K562 (cell line): ENCODE measurements at regions not wholly inside any gene's neighbourhood (a gene's known extent, or its start where the extent isn't known, plus 50 kb on each side); places are given as distances from the start of the nearest gene placed in this dataset.
"Not testable (repeated sequence)": the region's sequence is repeated elsewhere in the genome, so short reads cannot be mapped to it uniquely, and the experiment has no call there.

Experiments used
- ATAC-seq: fragments of 200-7000 bp; cut with Tn5 transposase; 3 replicates; pipeline ENCODE4 v1.9.1; 2020; ENCODE audit warnings: moderate library complexity
- BruUV-seq: library from RNA; stranded (reverse); fragments of 400-500 nt; replicated peaks from 2 replicates; lab custom pipeline; 2021; lab: Mats Ljungman, UMichigan
- CTCF ChIA-PET: fragments of 300-600 bp; formaldehyde crosslinking; extraction: SDS; loops from one replicate; lab custom pipeline; 2021; ENCODE audit warnings: low intra/inter-chr PET ratio; lab: Yijun Ruan, JAX
- POLR2A ChIA-PET: fragments of 300-600, 350-650 bp; sonication (Branson Sonifier 250); formaldehyde crosslinking; extraction: SDS; loops from one replicate; lab custom pipeline; 2021; ENCODE audit warnings: antibody characterized with exemption, inconsistent platforms; lab: Yijun Ruan, JAX
- DNase-seq, 4 experiments: peaks; one replicate each; pipeline versions ENCODE4 v3.0.0 to v3.0.0-alpha.2; 2011 to 2018; ENCODE audit warnings: low spot score in 3 of 4, mixed read lengths in 3 of 4; ENCODE audit errors: extremely low read depth in 1 of 4
- FAIRE-seq: peaks from 2 replicates; lab custom pipeline; 2011; peaks lifted over from hg19 to GRCh38; lab: Jason Lieb, UNC
- H2AFZ ChIP-seq: 2 replicates; pipeline ENCODE4 v1.6.0; 2011; ENCODE audit warnings: low read depth, low read length, control low read depth, inconsistent platforms
- H3K27ac ChIP-seq: fragments of 200-600 bp; 3 replicates; pipeline ENCODE4 v1.8.0; 2011; ENCODE audit warnings: low read depth, mild to moderate bottlenecking, control low read depth, inconsistent platforms, low read length, moderate library complexity, mixed read lengths; ENCODE audit errors: extremely low read depth
- H3K27me3 ChIP-seq, 2 experiments: fragments of 300-600 bp in 1 of 2; 2 replicates in 1 of 2; 3 replicates in 1 of 2; pipeline versions ENCODE4 v1.6.0 to v1.8.0; 2011; ENCODE audit warnings: inconsistent platforms in 2 of 2, low read length in 2 of 2, mild to moderate bottlenecking in 1 of 2, mixed read lengths in 1 of 2, moderate library complexity in 1 of 2; ENCODE audit not compliant: control insufficient read depth in 2 of 2, insufficient read depth in 2 of 2
- H3K36me3 ChIP-seq: fragments of 300-600 bp; 3 replicates; pipeline ENCODE4 v1.8.0; 2011; ENCODE audit warnings: mild to moderate bottlenecking, low read length, inconsistent platforms; ENCODE audit not compliant: control insufficient read depth, insufficient read depth
- H3K4me1 ChIP-seq, 2 experiments: fragments of 200-600 bp in 1 of 2; replicated peaks in 1 of 2; 2 replicates in 1 of 2; 3 replicates in 1 of 2; pipeline versions ENCODE4 v1.5.1 to v1.8.0; 2011; ENCODE audit warnings: inconsistent platforms in 2 of 2, low read length in 2 of 2, mild to moderate bottlenecking in 1 of 2, mixed read lengths in 1 of 2, moderate library complexity in 1 of 2; ENCODE audit not compliant: control insufficient read depth in 2 of 2, insufficient read depth in 2 of 2
- H3K4me2 ChIP-seq: 2 replicates; pipeline ENCODE4 v1.6.1; 2011; ENCODE audit warnings: low read length, control low read depth, inconsistent platforms, mixed read lengths; ENCODE audit not compliant: insufficient read depth
- H3K4me3 ChIP-seq: fragments of 200-600 bp; sonication (generic), shearing (Covaris generic); 2 replicates; pipeline ENCODE4 v1.5.1; 2016; ENCODE audit warnings: control low read depth, inconsistent platforms
- H3K79me2 ChIP-seq: fragments of 200-600 bp; 3 replicates; pipeline ENCODE4 v1.8.0; 2011; ENCODE audit warnings: low read length, inconsistent platforms; ENCODE audit not compliant: control insufficient read depth, insufficient read depth
- H3K9ac ChIP-seq, 2 experiments: 2 replicates each; pipeline versions ENCODE4 v1.6.0 to v1.6.1; 2011; ENCODE audit warnings: low read depth in 2 of 2, low read length in 2 of 2, control low read depth in 1 of 2, inconsistent platforms in 1 of 2, mild to moderate bottlenecking in 1 of 2, mixed read lengths in 1 of 2; ENCODE audit not compliant: insufficient read depth in 1 of 2
- H3K9me1 ChIP-seq: one replicate; pipeline ENCODE4 v1.6.0; 2011; ENCODE audit warnings: inconsistent platforms, mild to moderate bottlenecking, low read length, moderate library complexity; ENCODE audit not compliant: control insufficient read depth, insufficient read depth
- H3K9me3 ChIP-seq: replicated peaks from 2 replicates; pipeline ENCODE4 v1.5.1; 2011; ENCODE audit warnings: low read depth, low read length, inconsistent platforms; ENCODE audit not compliant: control insufficient read depth, insufficient read depth
- H4K20me1 ChIP-seq: replicated peaks from 2 replicates; pipeline ENCODE4 v1.6.1; 2011; ENCODE audit warnings: low read length, inconsistent platforms, mixed read lengths; ENCODE audit not compliant: control insufficient read depth, insufficient read depth
- C11orf30 ChIP-seq: fragments of 450-650 bp; IDR thresholded peaks from 2 replicates; pipeline ENCODE4 v1.6.1; 2016; ENCODE audit warnings: low read depth, mild to moderate bottlenecking
- MAFF ChIP-seq: IDR thresholded peaks from 2 replicates; pipeline ENCODE4 v1.6.1; 2012; ENCODE audit warnings: low read length, improper control_type of control experiment
- MAFG ChIP-seq: fragments of 450-650 bp; conservative IDR thresholded peaks from 2 replicates; pipeline ENCODE4 v1.6.1; 2016; ENCODE audit warnings: missing genetic modification characterization, missing compliant biosample characterization
- ZNF316 ChIP-seq: fragments of 450-650 bp; IDR thresholded peaks from 2 replicates; pipeline ENCODE4 v1.6.1; 2016
- WGBS: fragments of 100-300 bp; shearing (Covaris generic); methylation state at CpG from one replicate; pipeline ENCODE4 v1.1.6; 2016; ENCODE audit warnings: low coverage, mixed read lengths; ENCODE audit not compliant: insufficient coverage; ENCODE audit errors: missing lambda C conversion rate; 5-methylcytosine and 5-hydroxymethylcytosine counted together
- in situ Hi-C: fragments of 300-500 bp; cut with MboI; formaldehyde crosslinking; loops from 4 replicates; pipeline ENCODE4 v1.15.0; 2018; ENCODE audit warnings: inconsistent platforms, mixed read lengths
- intact Hi-C: fragments of 100-400 bp; cut with micrococcal nuclease; formaldehyde crosslinking; loops from 2 replicates; pipeline ENCODE4 v1.14.2; 2022

DNA sequence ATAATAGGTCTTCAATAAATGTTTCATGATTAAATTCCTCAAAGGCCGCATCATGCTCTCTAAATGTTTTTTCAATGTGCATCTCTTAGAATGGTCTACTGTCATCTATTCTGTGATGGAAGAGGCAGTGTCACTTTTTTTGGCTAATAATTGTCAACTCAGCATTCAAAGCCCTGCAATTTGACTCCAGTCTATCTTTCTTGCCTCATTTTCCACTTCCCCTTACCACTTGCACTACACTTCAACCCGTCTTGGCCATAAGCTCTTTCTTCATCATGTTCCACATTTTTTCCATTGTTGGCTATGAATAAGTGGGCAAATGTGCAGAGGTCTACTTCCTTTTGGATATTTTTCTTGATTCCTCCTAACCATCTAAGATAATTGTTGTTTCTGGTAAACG is 59.2 kb upstream of the POMZP3 start:
- H3K9me3 ChIP-seq, H3K36me3 ChIP-seq, H3K79me2 ChIP-seq, DNase-seq, H3K27me3 ChIP-seq, FAIRE-seq, H3K4me3 ChIP-seq, in situ Hi-C loops, H4K20me1 ChIP-seq, H3K9ac ChIP-seq, ATAC-seq, H3K9me1 ChIP-seq, H3K4me1 ChIP-seq, intact Hi-C loops, H2AFZ ChIP-seq, BruUV-seq, POLR2A ChIA-PET, CTCF ChIA-PET, H3K27ac ChIP-seq, H3K4me2 ChIP-seq: not testable (repeated sequence)
- TF ChIP-seq MAFF (peak; percentile 14; the same call in 1 of the 2 replicates), C11orf30 (peak; percentile 73), MAFG (peak; percentile 63; the same call in 1 of the 2 replicates), ZNF316 (peak; percentile 85)
- 0% methylated on average over 2 of the region's 3 CpGs for WGBS

DNA sequence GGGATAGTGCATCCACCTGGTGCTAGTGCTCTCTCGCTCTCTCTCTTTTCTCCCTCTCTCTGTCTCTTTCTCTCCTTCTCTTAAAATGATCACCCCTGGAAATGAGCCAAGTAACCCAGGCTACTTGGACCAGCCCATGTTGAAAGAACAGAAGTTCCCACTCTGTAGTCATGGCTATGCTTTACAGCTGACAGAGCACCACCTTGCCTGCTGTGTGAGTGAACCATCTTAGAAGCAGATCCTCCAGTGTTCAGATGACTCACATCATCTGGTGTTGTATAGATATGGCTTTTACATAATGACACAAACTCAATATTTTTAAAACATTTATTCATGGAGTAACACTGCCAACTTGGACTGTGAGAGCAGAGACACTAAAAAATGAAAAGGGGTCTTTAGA is 57.7 kb upstream of the POMZP3 start:
- BruUV-seq, H3K27me3 ChIP-seq, H3K9ac ChIP-seq, H3K36me3 ChIP-seq, intact Hi-C loops, H3K79me2 ChIP-seq, H3K9me1 ChIP-seq, H3K4me2 ChIP-seq, H4K20me1 ChIP-seq, H2AFZ ChIP-seq, in situ Hi-C loops, H3K4me3 ChIP-seq, POLR2A ChIA-PET, DNase-seq, ATAC-seq, H3K27ac ChIP-seq, CTCF ChIA-PET, H3K4me1 ChIP-seq, FAIRE-seq, H3K9me3 ChIP-seq: not testable (repeated sequence)
- no CpG with 5 or more reads among the region's 1 CpG for WGBS

DNA sequence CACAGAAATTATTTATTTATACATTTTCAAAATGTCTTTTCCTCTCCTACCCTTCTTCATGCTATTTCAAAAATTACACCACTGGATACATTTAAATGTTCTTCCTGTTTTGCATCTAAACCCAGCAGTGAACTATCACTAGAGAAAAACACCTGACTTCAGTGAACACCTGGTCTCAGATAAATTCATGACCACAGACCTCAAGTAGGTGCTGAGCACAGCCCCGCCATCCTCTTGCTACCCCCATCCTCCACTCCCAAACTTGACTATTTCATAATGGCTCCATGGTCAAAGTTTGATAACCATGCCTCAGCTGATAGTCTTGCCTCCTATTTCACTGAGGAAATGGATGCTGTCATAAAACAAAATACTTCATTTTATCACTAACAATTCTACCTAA is 56.6 kb upstream of the POMZP3 start:
- ATAC-seq, DNase-seq, H3K79me2 ChIP-seq, POLR2A ChIA-PET, CTCF ChIA-PET, H3K9me1 ChIP-seq, H3K9me3 ChIP-seq, H3K4me3 ChIP-seq, intact Hi-C loops, H3K9ac ChIP-seq, H3K4me2 ChIP-seq, H3K27ac ChIP-seq, H3K36me3 ChIP-seq, BruUV-seq, H2AFZ ChIP-seq, H3K4me1 ChIP-seq, H4K20me1 ChIP-seq, in situ Hi-C loops, FAIRE-seq, H3K27me3 ChIP-seq: not testable (repeated sequence)
- 0% methylated on average over 1 of the region's 1 CpG for WGBS

DNA sequence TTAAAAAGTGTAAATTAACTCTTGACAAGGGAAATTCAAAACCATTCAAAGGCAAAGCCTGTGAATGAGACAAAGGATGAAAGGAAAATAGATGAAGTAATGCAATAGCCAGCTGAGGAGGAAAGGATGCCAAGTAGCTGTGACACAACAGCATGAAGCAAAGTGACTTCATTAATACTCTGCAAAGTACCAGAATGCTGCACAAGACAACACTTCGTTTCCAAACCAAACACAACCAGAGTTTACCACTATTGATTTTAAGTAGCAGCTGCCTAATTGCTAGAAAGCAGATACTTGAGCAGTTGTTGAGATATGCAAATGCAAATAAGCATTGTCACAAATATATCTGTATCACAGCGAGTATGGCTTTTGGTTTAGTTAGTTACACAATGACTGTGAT is 54.7 kb upstream of the POMZP3 start:
- not testable (repeated sequence) for FAIRE-seq, BruUV-seq

More for the DNA sequence above, 54.7 kb upstream of the POMZP3 start:
- H3K27ac ChIP-seq, H3K27me3 ChIP-seq, H3K36me3 ChIP-seq, H3K9me1 ChIP-seq, H2AFZ ChIP-seq, DNase-seq, H3K4me1 ChIP-seq, POLR2A ChIA-PET, H3K4me3 ChIP-seq, H3K79me2 ChIP-seq, in situ Hi-C loops, ATAC-seq, H3K4me2 ChIP-seq, CTCF ChIA-PET, intact Hi-C loops, H4K20me1 ChIP-seq, H3K9me3 ChIP-seq, H3K9ac ChIP-seq: not testable (repeated sequence)
- WGBS, result 0% methylated on average over 2 of the region's 2 CpGs
